Fibroblast of lung (primary cell): ENCODE measurements at regions not wholly inside any gene's neighbourhood (a gene's known extent, or its start where the extent isn't known, plus 50 kb on each side); places are given as distances from the start of the nearest gene placed in this dataset.

Experiments used
- CTCF ChIP-seq, 2 donors: IDR thresholded peaks in 1 of 2; conservative IDR thresholded peaks in 1 of 2; 1 replicate in 1 of 2; 2 replicates in 1 of 2; pipeline ENCODE4 v1.5.1; 2011 to 2012; ENCODE audit warnings: low read length in 2 of 2, control low read depth in 1 of 2, inconsistent platforms in 1 of 2, low read depth in 1 of 2, mild to moderate bottlenecking in 1 of 2
- EZH2 ChIP-seq: IDR thresholded peaks from 2 replicates; pipeline ENCODE4 v1.5.1; 2012; ENCODE audit warnings: low read length, control low read depth, mild to moderate bottlenecking; ENCODE audit errors: missing control alignments

GRCh38 chr4:64594723-64595122 lies 185.5 kb upstream of the TECRL start:
- TF ChIP-seq CTCF (conservative IDR thresholded peaks at IDR 0.05 in 1 of 2, IDR thresholded peaks at IDR 0.05 in 1 of 2; ENCODE audit: low read depth in 1 of 2, low read length in 2 of 2) (no peak), EZH2 (no peak)
